OCI-LY7 (cell line): ENCODE measurements at regions not wholly inside any gene's neighbourhood (a gene's known extent, or its start where the extent isn't known, plus 50 kb on each side); places are given as distances from the start of the nearest gene placed in this dataset.

Experiments
- EZH2phosphoT487 ChIP-seq: fragments of 200-600 bp; sonication (generic); IDR thresholded peaks from 2 replicates; pipeline ENCODE4 v1.6.1; 2018; ENCODE audit warnings: low read depth, borderline replicate concordance, mild to moderate bottlenecking, mixed run types, antibody characterized with exemption, low read length, moderate library complexity, mixed read lengths
- TF ChIP-seq, protein P1 (sequence below): fragments of 200-600 bp; sonication (generic); conservative IDR thresholded peaks from 2 replicates; pipeline ENCODE4 v1.5.1; 2014; ENCODE audit warnings: mild to moderate bottlenecking, antibody characterized with exemption, low read length, moderate library complexity, mixed read lengths

DNA sequence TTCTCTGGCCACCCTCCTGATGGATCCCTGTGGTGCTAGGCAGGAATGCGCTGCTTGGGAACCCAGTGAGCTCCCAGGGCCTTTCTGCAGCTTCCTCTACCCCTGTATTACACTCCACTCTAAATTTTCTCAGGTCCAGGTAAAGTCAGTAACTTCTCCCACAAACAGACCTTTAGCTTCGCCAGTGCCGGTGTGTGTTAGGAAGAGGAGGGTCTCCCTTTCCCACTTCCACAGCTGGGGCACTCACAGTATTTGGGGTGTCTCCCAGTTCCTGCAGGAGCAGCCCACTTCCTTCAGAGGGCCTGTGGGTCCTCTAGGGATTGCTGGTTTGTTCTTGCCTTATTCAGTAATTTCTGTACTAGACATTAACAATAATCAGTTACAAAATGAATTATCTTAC is 193.5 kb upstream of the PCDH17 start:
- TF ChIP-seq, protein P1, sequence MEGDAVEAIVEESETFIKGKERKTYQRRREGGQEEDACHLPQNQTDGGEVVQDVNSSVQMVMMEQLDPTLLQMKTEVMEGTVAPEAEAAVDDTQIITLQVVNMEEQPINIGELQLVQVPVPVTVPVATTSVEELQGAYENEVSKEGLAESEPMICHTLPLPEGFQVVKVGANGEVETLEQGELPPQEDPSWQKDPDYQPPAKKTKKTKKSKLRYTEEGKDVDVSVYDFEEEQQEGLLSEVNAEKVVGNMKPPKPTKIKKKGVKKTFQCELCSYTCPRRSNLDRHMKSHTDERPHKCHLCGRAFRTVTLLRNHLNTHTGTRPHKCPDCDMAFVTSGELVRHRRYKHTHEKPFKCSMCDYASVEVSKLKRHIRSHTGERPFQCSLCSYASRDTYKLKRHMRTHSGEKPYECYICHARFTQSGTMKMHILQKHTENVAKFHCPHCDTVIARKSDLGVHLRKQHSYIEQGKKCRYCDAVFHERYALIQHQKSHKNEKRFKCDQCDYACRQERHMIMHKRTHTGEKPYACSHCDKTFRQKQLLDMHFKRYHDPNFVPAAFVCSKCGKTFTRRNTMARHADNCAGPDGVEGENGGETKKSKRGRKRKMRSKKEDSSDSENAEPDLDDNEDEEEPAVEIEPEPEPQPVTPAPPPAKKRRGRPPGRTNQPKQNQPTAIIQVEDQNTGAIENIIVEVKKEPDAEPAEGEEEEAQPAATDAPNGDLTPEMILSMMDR, result no peak
- TF ChIP-seq EZH2phosphoT487, result no peak
